Stimulated activated CD8-positive, alpha-beta memory T cell treated with anti-CD3 and anti-CD28 coated beads, Interleukin-2, amount 100 ng/mL, for 1 hour (primary cell): ENCODE measurements at regions not wholly inside any gene's neighbourhood (a gene's known extent, or its start where the extent isn't known, plus 50 kb on each side); places are given as distances from the start of the nearest gene placed in this dataset.
"Not testable (repeated sequence)": the region's sequence is repeated elsewhere in the genome, so short reads cannot be mapped to it uniquely, and the experiment has no call there.

Source experiments
- DNase-seq, 2 donors: peaks; one replicate each; pipeline ENCODE4 v3.0.0-alpha.2; 2020; ENCODE audit warnings: low read depth in 2 of 2

GRCh38 chr16:10232757-10233156 lies 50.5 kb upstream of the GRIN2A start:
- DNase-seq, result no peak

GRCh38 chr16:10239640-10240039 lies 57.4 kb upstream of the GRIN2A start:
- no peak for DNase-seq

- DNase-seq, result no peak
Observed at GRCh38 chr16:10240854-10241613, 58.8 kb upstream of the GRIN2A start.

- DNase-seq, result no peak
Observed at GRCh38 chr16:10242097-10242496, 59.9 kb upstream of the GRIN2A start.

GRCh38 chr16:10242916-10243315 lies 60.7 kb upstream of the GRIN2A start:
- DNase-seq, result no peak

GRCh38 chr16:10245002-10245401 lies 62.8 kb upstream of the GRIN2A start:
- DNase-seq, result no peak

- no peak for DNase-seq
Observed at GRCh38 chr16:10250137-10250828, 68.1 kb upstream of the GRIN2A start.

GRCh38 chr16:10252155-10252554 lies 69.9 kb upstream of the GRIN2A start:
- DNase-seq, result no peak

GRCh38 chr16:10253409-10253808 lies 71.2 kb upstream of the GRIN2A start:
- DNase-seq, result no peak

- no peak for DNase-seq
Observed at GRCh38 chr16:10255728-10256127, 73.5 kb upstream of the GRIN2A start.

GRCh38 chr16:10256784-10257641 lies 74.8 kb upstream of the GRIN2A start:
- DNase-seq, result peak; percentile 5 to 14

GRCh38 chr16:10257642-10258251 lies 75.5 kb upstream of the GRIN2A start:
- DNase-seq, result not testable (repeated sequence)

- DNase-seq, result not testable (repeated sequence)
Observed at GRCh38 chr16:10258930-10259603, 76.8 kb upstream of the GRIN2A start.

- no peak for DNase-seq
Observed at GRCh38 chr16:10261077-10261476, 78.8 kb upstream of the GRIN2A start.

GRCh38 chr16:10261526-10261925 lies 79.3 kb upstream of the GRIN2A start:
- DNase-seq, result not testable (repeated sequence)

- no peak for DNase-seq
Observed at GRCh38 chr16:10262377-10263132, 80.3 kb upstream of the GRIN2A start.

- DNase-seq, result no peak
Observed at GRCh38 chr16:10265770-10266615, 83.8 kb upstream of the GRIN2A start.

- no peak for DNase-seq
Observed at GRCh38 chr16:10266809-10267208, 84.6 kb upstream of the GRIN2A start.

- no peak for DNase-seq
Observed at GRCh38 chr16:10269632-10270031, 87.4 kb upstream of the GRIN2A start.
